Activated naive CD8-positive, alpha-beta T cell treated with anti-CD3 and anti-CD28 coated beads, Interleukin-2, amount 10 ng/mL, durations not matched to agents 7 days and 5 days (primary cell): ENCODE measurements at regions not wholly inside any gene's neighbourhood (a gene's known extent, or its start where the extent isn't known, plus 50 kb on each side); places are given as distances from the start of the nearest gene placed in this dataset.

ENCODE experiments used
- ATAC-seq: fragments of 150-1000 bp; cut with Tn5 transposase; one replicate; pipeline ENCODE4 v1.10.0; 2021; ENCODE audit warnings: low read depth, moderate library complexity
- POLR2A ChIA-PET: fragments of 350-600 bp; sonication (Branson Sonifier 250); formaldehyde crosslinking; loops from one replicate; lab custom pipeline; 2021; ENCODE audit warnings: antibody characterized with exemption; lab: Charles Lee
- DNase-seq: peaks from one replicate; pipeline ENCODE4 v3.0.0; 2021
- H3K27ac Mint-ChIP-seq: one replicate; pipeline ENCODE4 v1.8.0; 2022; ENCODE audit warnings: mild to moderate bottlenecking, mixed read lengths
- H3K27me3 Mint-ChIP-seq: one replicate; pipeline ENCODE4 v1.8.0; 2022; ENCODE audit warnings: mild to moderate bottlenecking, moderate library complexity, mixed read lengths
- H3K36me3 Mint-ChIP-seq: one replicate; pipeline ENCODE4 v1.8.0; 2021; ENCODE audit warnings: mild to moderate bottlenecking, mixed read lengths
- H3K4me1 Mint-ChIP-seq: one replicate; pipeline ENCODE4 v1.8.0; 2021; ENCODE audit warnings: mixed read lengths
- H3K4me3 Mint-ChIP-seq: one replicate; pipeline ENCODE4 v1.8.0; 2022; ENCODE audit warnings: mild to moderate bottlenecking, moderate library complexity, mixed read lengths
- H3K9me3 Mint-ChIP-seq: one replicate; pipeline ENCODE4 v1.8.0; 2021; ENCODE audit warnings: mixed read lengths

DNA sequence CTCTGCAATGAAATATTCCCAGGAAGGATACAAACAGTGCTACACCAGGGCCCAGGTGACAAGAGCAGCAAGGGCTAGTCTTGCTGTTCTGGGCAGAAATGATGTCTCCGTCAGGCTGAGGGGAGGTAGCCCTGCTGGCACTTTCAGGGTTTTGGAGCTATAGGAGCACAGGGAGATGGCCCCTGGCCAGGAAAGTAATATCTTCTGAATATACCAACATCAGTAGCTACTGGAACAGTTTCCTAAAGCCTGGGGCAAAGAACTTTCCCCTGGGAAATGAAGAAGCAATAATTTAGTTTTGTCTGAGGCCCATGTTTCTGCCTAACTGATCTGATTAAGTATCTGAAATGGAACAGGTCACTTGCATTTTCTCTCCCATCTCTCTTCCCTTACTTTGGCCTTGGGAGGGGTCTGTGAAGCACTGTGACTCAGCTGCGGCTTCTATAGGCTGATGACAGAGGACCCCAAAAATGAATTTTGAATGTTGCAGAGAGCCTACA lies 489.1 kb upstream of the PODXL start:
- peaks cover 18% of the 10 kb centered on the region for H3K27me3 Mint-ChIP-seq

DNA sequence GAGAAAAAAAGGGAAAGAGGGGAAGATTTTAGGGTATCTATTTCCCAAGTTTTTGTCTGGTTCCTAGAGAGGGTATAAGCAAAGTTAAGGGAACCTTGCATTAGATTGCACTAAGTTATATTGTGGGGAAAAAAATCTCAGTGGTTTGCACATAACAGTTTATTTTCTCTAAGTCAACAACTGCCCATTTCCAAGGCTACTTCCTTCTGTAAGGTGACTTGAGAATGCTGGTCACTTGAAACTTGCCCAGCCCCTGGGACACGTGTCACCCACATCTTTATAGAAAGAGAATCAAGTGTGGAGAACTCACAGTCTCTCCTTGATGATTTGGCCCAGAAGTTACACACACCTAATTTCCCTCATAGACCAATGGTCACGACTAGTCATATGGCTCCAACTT lies 488.6 kb upstream of the PODXL start:
- no peaks in the 10 kb centered on the region for H3K36me3 Mint-ChIP-seq
- H3K4me3 Mint-ChIP-seq: no peak overlapping the region
- POLR2A ChIA-PET: no interaction called here
- no peaks in the 10 kb centered on the region for H3K4me1 Mint-ChIP-seq
- peaks cover 18% of the 10 kb centered on the region for H3K27me3 Mint-ChIP-seq
- ATAC-seq (no peak), DNase-seq (no peak)
- H3K27ac Mint-ChIP-seq: no peak overlapping the region
- H3K9me3 Mint-ChIP-seq: no peaks in the 10 kb centered on the region

More for the DNA sequence above, 489.1 kb upstream of the PODXL start:
- POLR2A ChIA-PET: no interaction called here
- Mint-ChIP-seq H3K27ac (no peak overlapping the region), H3K9me3 (no peaks in the 10 kb centered on the region), H3K4me1 (no peaks in the 10 kb centered on the region), H3K36me3 (no peaks in the 10 kb centered on the region), H3K4me3 (no peak overlapping the region)
- DNase-seq: no peak
- no peak for ATAC-seq

DNA sequence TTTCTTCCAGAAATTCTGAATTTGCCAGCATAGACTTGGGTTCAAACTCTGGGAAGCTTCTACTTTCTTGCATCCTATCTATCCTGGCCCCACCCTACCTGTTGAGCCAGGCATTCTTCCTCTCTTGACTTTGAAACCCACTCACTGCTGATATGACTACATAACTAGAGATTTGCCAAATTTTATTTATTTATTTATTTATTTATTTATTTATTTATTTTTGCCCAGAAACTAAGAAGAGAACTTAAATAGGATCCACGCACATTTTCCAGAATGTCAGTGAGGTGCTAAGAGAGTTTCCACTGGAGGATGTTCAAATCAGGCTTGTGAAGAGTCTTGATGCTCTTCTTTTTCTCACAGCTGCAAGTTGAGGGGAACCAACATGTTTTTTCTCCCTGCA lies 487.8 kb upstream of the PODXL start:
- Mint-ChIP-seq H3K27me3 (peaks cover 16% of the 10 kb centered on the region), H3K27ac (no peak overlapping the region), H3K9me3 (no peaks in the 10 kb centered on the region), H3K4me1 (no peaks in the 10 kb centered on the region), H3K4me3 (no peak overlapping the region), H3K36me3 (no peaks in the 10 kb centered on the region)
- DNase-seq: no peak
- ATAC-seq: no peak
- POLR2A ChIA-PET: no interaction called here

DNA sequence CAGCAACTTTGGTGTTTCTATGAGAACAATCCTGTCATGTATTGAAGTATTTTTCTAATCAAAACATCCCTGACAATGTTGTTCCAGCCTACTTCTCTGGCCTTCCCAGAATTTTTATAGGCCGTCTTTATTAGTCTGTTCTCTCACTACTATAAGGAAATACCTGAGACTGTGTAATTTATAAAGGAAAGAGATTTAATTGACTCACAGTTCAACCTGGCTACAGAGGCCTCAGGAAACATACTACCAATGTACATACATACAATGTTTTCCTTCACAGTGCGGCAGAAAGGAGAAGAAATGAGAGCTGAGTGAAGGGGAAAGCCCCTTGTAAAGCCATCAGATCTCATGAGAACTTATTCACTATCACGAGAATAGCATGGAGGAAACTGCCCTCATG lies 484.7 kb upstream of the PODXL start:
- Mint-ChIP-seq H3K4me1 (no peaks in the 10 kb centered on the region), H3K4me3 (no peak overlapping the region), H3K27me3 (peaks cover 15% of the 10 kb centered on the region), H3K27ac (no peak overlapping the region), H3K9me3 (no peaks in the 10 kb centered on the region), H3K36me3 (no peaks in the 10 kb centered on the region)
- ATAC-seq (no peak), DNase-seq (no peak)
- POLR2A ChIA-PET: no interaction called here

DNA sequence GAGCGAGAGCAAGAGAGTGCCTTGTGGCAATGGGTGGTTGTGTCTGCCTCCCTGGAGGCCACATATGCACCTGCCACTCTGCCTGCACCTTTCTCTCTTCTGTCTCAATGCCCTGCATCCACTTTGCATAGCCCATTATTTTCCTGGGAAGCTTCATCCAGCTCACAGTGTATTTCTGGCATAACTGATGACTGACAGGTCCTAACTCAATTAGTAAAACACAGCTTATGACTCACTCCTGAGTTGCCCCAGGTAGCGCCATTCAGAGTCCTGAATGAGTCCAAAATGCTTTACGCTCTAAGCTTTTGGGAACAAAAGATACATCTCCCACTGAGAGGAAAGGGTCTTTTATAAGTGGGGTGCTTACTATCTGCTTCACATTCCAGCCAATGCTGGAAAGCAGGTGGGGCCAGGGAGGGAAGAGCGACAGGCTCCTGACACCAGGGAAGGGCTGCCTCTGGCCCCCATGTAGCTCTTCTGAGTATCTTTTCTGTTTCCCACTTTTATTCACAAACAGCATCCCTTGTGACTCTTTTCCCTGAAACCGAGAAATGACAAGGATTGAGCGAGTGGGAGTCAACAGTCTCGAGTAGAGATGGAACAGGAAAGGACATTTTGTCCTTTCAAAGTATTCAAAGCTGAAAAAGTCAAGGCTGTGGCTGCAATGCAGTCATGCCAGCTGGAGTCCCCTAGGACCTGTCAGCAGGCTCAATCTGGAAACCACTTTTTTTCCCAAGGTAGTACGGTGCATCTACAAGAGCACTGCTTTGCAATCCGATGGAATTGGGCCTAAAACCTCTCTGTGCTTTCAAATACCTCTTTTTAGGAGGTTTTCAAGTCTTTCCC lies 479.3 kb upstream of the PODXL start:
- ATAC-seq (no peak), DNase-seq (no peak)
- POLR2A ChIA-PET: no interaction called here
- Mint-ChIP-seq H3K27me3 (peaks cover 8% of the 10 kb centered on the region), H3K27ac (no peak overlapping the region), H3K9me3 (no peaks in the 10 kb centered on the region), H3K4me3 (no peak overlapping the region), H3K4me1 (no peaks in the 10 kb centered on the region), H3K36me3 (no peaks in the 10 kb centered on the region)

DNA sequence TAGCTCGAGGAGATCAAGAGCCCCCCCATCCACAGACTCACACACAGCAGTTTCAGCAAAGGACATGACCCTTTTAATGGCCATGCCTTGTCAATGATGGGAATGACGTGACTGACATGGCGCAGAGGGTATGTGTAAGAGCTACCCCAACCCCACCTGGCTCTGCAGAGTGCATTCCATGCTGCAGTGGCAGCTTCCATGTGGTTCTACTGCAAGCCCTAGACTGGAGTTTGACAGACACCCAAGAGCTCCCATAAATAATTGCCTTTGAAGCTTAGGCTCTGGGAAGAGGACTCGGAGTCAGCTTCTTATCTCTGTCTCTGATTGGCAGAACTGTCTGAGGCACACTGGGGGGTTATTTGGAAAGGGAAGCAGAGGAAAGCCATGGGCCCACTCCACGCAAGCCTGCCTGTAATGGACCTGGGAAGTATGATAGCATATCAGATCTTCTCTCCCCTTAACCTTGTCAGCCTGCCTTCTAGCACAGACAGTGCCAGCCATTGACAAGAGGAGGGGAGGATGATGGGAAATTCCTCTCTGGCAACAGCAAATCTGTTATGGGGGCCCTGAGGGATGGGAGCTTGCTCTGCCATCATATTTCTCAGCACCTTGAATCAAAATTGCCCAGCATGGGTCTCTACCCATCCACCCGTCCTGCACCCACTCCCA lies 478.5 kb upstream of the PODXL start:
- no peaks in the 10 kb centered on the region for H3K4me1 Mint-ChIP-seq
- no peaks in the 10 kb centered on the region for H3K36me3 Mint-ChIP-seq
- peaks cover 8% of the 10 kb centered on the region for H3K27me3 Mint-ChIP-seq

DNA sequence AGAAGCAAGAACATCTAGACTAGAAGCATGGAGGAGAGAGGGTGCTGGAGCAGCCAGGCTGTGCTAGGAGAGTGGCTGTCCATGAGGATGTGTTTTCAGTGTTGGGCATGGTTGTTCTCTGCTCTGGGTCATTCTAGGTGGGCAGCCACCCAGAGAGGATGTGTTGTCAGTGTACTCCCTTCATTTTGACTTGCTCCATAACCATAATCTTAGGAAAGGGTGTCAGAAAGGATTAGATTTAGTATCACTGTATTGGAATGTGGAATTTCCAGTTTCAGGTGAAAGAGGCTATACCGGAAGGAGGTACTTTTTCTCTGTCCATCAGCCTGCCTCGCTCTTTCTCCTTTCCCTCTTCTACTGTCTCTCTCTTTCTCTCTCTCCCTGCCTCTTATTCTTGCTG lies 474.5 kb upstream of the PODXL start:
- no peaks in the 10 kb centered on the region for H3K9me3 Mint-ChIP-seq
- no peaks in the 10 kb centered on the region for H3K27me3 Mint-ChIP-seq
- H3K4me1 Mint-ChIP-seq: no peaks in the 10 kb centered on the region
- POLR2A ChIA-PET: no interaction called here
- no peak overlapping the region for H3K4me3 Mint-ChIP-seq
- H3K36me3 Mint-ChIP-seq: no peaks in the 10 kb centered on the region
- no peak for ATAC-seq
- no peak for DNase-seq
- H3K27ac Mint-ChIP-seq: no peak overlapping the region

More for the DNA sequence above, 478.5 kb upstream of the PODXL start:
- POLR2A ChIA-PET: no interaction called here
- Mint-ChIP-seq H3K9me3 (no peaks in the 10 kb centered on the region), H3K4me3 (no peak overlapping the region), H3K27ac (no peak overlapping the region)
- DNase-seq: no peak
- ATAC-seq: no peak

DNA sequence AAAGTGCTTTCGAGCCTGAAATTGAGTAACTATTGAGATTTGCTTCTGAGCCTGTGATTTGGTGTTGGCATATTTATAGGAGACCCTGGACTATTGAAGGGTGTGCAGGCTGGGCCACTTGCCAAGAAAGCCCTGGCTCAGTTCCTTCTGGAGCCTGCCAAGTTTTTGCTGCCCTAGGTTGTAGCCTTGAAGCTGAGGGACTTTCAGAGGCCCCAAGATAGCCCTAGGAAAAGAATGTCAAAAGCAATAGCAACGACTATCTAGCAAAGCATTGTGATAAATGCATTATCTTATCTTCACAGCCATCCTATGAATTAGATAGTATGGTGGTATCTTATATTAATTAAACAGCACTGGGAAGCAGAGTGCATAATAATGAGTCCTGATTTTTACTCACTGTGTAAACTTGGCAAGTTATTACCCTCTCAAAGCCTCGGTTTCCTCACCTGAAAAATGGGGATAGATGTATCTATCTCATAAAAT lies 473.7 kb upstream of the PODXL start:
- no peak for DNase-seq
- H3K27ac Mint-ChIP-seq: no peak overlapping the region
- POLR2A ChIA-PET: no interaction called here

DNA sequence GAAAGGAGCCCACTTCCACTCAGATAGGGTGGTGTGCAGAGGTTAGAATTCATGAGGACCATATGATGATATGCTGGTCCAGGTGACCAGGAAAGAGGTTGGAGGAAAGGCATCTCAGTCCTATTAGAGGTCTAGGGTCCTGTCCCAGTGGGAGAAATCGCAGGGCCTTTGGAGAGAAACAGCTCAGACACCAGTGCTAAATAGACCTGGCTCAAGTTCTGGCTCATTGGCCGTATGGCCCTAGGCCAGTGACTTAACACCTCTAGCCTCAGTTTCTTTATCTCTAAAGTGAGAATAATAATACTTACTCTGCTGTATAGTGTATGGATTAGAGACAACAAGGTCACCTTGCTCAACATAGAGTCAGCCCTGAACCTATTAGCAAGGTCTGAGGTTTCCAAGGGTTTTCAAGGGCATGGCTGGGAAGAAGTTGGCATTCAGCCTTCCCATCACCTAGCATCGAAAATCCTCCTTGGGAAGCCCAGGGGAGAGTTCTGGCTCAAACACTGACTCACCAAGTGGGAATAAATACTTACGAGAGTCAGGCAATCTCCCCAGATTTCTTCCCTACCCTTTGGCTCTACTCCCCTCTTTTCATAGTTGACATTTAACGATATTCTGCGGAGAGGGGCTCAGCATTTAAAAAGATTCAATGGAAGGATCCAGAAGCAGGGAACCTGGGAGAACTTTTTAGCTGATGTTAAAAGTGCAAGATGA lies 473.1 kb upstream of the PODXL start:
- no peaks in the 10 kb centered on the region for H3K36me3 Mint-ChIP-seq
- ATAC-seq (no peak), DNase-seq (no peak)
- H3K9me3 Mint-ChIP-seq: no peaks in the 10 kb centered on the region
- H3K27ac Mint-ChIP-seq: no peak overlapping the region
- no peaks in the 10 kb centered on the region for H3K27me3 Mint-ChIP-seq
- no peaks in the 10 kb centered on the region for H3K4me1 Mint-ChIP-seq
- no peak overlapping the region for H3K4me3 Mint-ChIP-seq
- POLR2A ChIA-PET: no interaction called here

More for the DNA sequence above, 473.7 kb upstream of the PODXL start:
- H3K4me1 Mint-ChIP-seq: no peaks in the 10 kb centered on the region
- H3K9me3 Mint-ChIP-seq: no peaks in the 10 kb centered on the region
- no peaks in the 10 kb centered on the region for H3K36me3 Mint-ChIP-seq
- ATAC-seq: no peak
- H3K4me3 Mint-ChIP-seq: no peak overlapping the region
- H3K27me3 Mint-ChIP-seq: no peaks in the 10 kb centered on the region

DNA sequence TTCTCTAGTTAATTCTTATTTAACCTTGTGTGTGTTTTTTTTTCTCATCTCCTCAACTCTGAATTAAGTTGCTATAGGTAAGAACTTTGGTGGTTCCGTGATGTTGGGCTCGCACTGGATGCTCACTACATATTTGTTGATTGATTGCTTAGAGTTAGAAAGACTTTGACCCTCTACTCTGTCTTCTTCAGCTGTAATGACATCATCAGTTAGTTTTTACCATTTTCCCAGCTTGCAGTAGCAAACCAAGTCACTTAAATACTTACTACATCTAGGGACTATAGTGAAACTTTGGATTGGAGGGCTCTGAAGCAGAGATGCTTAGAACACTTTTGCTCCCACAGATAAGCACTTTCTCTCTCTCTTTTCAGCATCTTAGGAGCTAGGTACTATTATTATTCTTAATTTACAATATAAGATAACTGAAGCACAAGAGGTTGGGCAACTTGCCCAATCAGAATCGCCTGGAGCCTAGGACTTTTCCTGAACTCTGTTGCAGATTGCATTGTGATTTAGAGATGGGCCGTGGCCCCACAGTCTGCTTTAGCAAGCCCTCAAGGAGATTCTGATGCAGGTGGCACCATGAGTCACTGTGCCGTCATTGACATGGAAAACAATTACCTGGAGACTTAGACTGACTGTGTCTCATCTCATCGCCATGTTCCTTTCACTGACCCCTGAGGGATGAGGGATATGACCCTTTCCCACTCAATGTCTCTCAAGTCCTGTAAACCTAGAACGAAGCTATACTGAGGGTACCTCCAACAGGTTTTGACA lies 471.9 kb upstream of the PODXL start:
- no peaks in the 10 kb centered on the region for H3K9me3 Mint-ChIP-seq
- no peak overlapping the region for H3K4me3 Mint-ChIP-seq
- ATAC-seq (no peak), DNase-seq (no peak)
- H3K27ac Mint-ChIP-seq: no peak overlapping the region
- no peaks in the 10 kb centered on the region for H3K36me3 Mint-ChIP-seq
- H3K4me1 Mint-ChIP-seq: no peaks in the 10 kb centered on the region
- POLR2A ChIA-PET: no interaction called here
- H3K27me3 Mint-ChIP-seq: no peaks in the 10 kb centered on the region

DNA sequence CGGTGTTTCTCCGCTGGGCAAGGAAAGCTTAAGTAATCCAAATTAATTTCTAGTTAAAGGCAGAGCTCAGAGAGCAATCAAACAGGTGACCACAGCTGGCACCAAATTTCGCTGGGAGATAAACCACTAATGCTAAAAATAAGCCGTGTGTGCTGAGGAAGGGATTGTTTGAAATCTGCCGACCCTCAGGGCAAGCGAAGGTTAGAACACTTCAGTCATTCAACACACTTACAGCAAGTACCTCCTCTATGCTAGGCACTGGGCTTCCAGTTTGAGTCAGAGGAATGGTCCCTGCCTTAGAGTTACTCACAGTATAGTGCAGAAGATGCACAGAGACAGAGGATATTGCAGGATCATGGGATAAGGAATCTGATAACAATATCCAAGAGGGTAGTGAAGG lies 467.9 kb upstream of the PODXL start:
- H3K4me1 Mint-ChIP-seq: no peaks in the 10 kb centered on the region
- POLR2A ChIA-PET: no interaction called here
- no peak overlapping the region for H3K27ac Mint-ChIP-seq
- H3K9me3 Mint-ChIP-seq: no peaks in the 10 kb centered on the region
- H3K36me3 Mint-ChIP-seq: no peaks in the 10 kb centered on the region
- DNase-seq: no peak
- no peak for ATAC-seq
- no peaks in the 10 kb centered on the region for H3K27me3 Mint-ChIP-seq
- no peak overlapping the region for H3K4me3 Mint-ChIP-seq

DNA sequence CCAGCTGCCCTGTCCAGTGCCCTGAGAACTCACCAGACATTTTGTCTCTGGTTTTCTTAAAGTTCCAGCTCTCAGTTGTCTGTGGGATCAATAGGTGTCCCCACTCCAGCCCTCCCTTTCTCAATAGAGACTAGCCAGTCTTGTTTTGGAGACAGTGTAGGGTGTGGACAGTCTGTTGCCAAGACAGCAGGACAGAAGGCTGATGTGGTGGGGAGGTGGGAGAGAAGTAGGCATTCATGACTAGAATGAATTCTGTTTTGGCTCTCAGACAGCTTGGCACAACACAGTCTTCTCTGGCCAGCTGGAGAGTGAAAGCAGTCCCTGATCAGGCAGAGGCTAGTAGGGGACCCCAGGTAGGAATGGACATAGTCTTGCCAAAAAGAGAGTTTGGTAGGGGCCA lies 467.0 kb upstream of the PODXL start:
- no peaks in the 10 kb centered on the region for H3K36me3 Mint-ChIP-seq
- H3K27ac Mint-ChIP-seq: no peak overlapping the region
- ATAC-seq: no peak
- POLR2A ChIA-PET: no interaction called here
- DNase-seq: no peak
- no peaks in the 10 kb centered on the region for H3K27me3 Mint-ChIP-seq
- H3K4me3 Mint-ChIP-seq: no peak overlapping the region
- no peaks in the 10 kb centered on the region for H3K9me3 Mint-ChIP-seq
- H3K4me1 Mint-ChIP-seq: no peaks in the 10 kb centered on the region

DNA sequence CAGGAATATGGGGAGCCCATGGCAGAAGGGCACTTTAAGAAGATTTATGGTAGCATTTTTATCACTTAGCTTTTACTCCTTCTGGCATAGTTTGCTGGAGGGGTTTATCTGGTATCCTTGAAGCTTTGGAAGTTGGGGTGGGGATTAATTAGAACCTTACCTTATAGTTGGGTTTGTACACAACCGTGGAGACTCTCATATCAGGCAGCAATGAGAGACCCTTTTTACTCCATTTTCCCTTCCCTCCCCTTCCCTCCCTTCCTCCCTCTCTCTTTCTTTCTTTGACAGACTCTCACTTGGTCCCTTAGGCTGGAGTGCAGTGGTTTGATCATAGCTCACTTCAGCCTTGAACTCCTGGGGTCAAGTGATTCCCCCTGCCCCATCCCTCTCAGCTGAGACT lies 465.8 kb upstream of the PODXL start:
- DNase-seq (no peak), ATAC-seq (no peak)
- no peaks in the 10 kb centered on the region for H3K36me3 Mint-ChIP-seq
- H3K4me1 Mint-ChIP-seq: no peaks in the 10 kb centered on the region
- no peak overlapping the region for H3K4me3 Mint-ChIP-seq
- POLR2A ChIA-PET: no interaction called here
- no peaks in the 10 kb centered on the region for H3K9me3 Mint-ChIP-seq
- H3K27ac Mint-ChIP-seq: no peak overlapping the region
- H3K27me3 Mint-ChIP-seq: no peaks in the 10 kb centered on the region
